Breast epithelium (tissue), 3 donors: ENCODE measurements at regions not wholly inside any gene's neighbourhood (a gene's known extent, or its start where the extent isn't known, plus 50 kb on each side); places are given as distances from the start of the nearest gene placed in this dataset.

Experiments
- POLR2A ChIP-seq: fragments of 450-650 bp; IDR thresholded peaks from one replicate; pipeline ENCODE4 v1.6.1; 2016; ENCODE audit warnings: antibody characterized with exemption, mild to moderate bottlenecking, moderate library complexity
- POLR2AphosphoS5 ChIP-seq, 3 donors: sonication (generic); formaldehyde crosslinking; IDR thresholded peaks; one replicate each; pipeline ENCODE4 v1.6.1; 2017; ENCODE audit warnings: antibody characterized with exemption in 3 of 3

GRCh38 chr4:15150631-15151030 is 148.3 kb downstream of the CPEB2 start:
- TF ChIP-seq POLR2A (no peak), POLR2AphosphoS5 (IDR thresholded peaks at IDR 0.05) (no peak)
